SIG-M5 (cell line): ENCODE measurements at regions not wholly inside any gene's neighbourhood (a gene's known extent, or its start where the extent isn't known, plus 50 kb on each side); places are given as distances from the start of the nearest gene placed in this dataset.

Source experiments
- DNase-seq: peaks from one replicate; lab custom pipeline; 2025; lab: John Stamatoyannopoulos, UW

- DNase-seq = no peak
Observed at GRCh38 chrX:45773572-45773971, 572.9 kb upstream of the DIPK2B start.

- no peak for DNase-seq
Observed at GRCh38 chrX:45771560-45772340, 571.1 kb upstream of the DIPK2B start.

GRCh38 chrX:45771114-45771513 lies 570.4 kb upstream of the DIPK2B start:
- DNase-seq = no peak

- DNase-seq = peak; percentile 79
Observed at GRCh38 chrX:45769761-45770582, 569.3 kb upstream of the DIPK2B start.

- no peak for DNase-seq
Observed at GRCh38 chrX:45768666-45769236, 568.1 kb upstream of the DIPK2B start.

GRCh38 chrX:45766981-45767501 lies 566.4 kb upstream of the DIPK2B start:
- peak; percentile 15 for DNase-seq

GRCh38 chrX:45765767-45766166 lies 565.1 kb upstream of the DIPK2B start:
- DNase-seq = peak; percentile 1

- no peak for DNase-seq
Observed at GRCh38 chrX:45765281-45765680, 564.6 kb upstream of the DIPK2B start.

GRCh38 chrX:45762699-45763647 lies 562.3 kb upstream of the DIPK2B start:
- DNase-seq = no peak

GRCh38 chrX:45761920-45762319 lies 561.2 kb upstream of the DIPK2B start:
- DNase-seq = no peak

- no peak for DNase-seq
Observed at GRCh38 chrX:45760187-45760742, 559.6 kb upstream of the DIPK2B start.

GRCh38 chrX:45758738-45759397 lies 558.2 kb upstream of the DIPK2B start:
- DNase-seq = peak; percentile 2

- peak; percentile 39 for DNase-seq
Observed at GRCh38 chrX:45758319-45758718, 557.6 kb upstream of the DIPK2B start.

- DNase-seq = no peak
Observed at GRCh38 chrX:45757272-45757671, 556.6 kb upstream of the DIPK2B start.

- no peak for DNase-seq
Observed at GRCh38 chrX:45756557-45756956, 555.9 kb upstream of the DIPK2B start.

- DNase-seq = no peak
Observed at GRCh38 chrX:45755703-45756102, 555.0 kb upstream of the DIPK2B start.

GRCh38 chrX:45751156-45751555 lies 550.5 kb upstream of the DIPK2B start:
- no peak for DNase-seq

- no peak for DNase-seq
Observed at GRCh38 chrX:45750639-45751038, 550.0 kb upstream of the DIPK2B start.

GRCh38 chrX:45749375-45749774 lies 548.7 kb upstream of the DIPK2B start:
- no peak for DNase-seq

- no peak for DNase-seq
Observed at GRCh38 chrX:45748369-45748774, 547.7 kb upstream of the DIPK2B start.

GRCh38 chrX:45747905-45748304 lies 547.2 kb upstream of the DIPK2B start:
- DNase-seq = no peak
